ENCODE measurements at regions not wholly inside any gene's neighbourhood (a gene's known extent, or its start where the extent isn't known, plus 50 kb on each side); places are given as distances from the start of the nearest gene placed in this dataset.

GRCh38 chr11:121899520-121899919, 216.5 kb downstream of the BLID start:
- TF ChIP-seq, protein P1, sequence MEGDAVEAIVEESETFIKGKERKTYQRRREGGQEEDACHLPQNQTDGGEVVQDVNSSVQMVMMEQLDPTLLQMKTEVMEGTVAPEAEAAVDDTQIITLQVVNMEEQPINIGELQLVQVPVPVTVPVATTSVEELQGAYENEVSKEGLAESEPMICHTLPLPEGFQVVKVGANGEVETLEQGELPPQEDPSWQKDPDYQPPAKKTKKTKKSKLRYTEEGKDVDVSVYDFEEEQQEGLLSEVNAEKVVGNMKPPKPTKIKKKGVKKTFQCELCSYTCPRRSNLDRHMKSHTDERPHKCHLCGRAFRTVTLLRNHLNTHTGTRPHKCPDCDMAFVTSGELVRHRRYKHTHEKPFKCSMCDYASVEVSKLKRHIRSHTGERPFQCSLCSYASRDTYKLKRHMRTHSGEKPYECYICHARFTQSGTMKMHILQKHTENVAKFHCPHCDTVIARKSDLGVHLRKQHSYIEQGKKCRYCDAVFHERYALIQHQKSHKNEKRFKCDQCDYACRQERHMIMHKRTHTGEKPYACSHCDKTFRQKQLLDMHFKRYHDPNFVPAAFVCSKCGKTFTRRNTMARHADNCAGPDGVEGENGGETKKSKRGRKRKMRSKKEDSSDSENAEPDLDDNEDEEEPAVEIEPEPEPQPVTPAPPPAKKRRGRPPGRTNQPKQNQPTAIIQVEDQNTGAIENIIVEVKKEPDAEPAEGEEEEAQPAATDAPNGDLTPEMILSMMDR (IDR thresholded peaks at IDR 0.05; ENCODE audit: low read length, missing control alignments), result no peak
- no peak overlapping the region for H3K4me3 ChIP-seq (replicated peaks; ENCODE audit: low read depth, low read length)
- no peak for DNase-seq (ENCODE audit: low read depth)

- no peak overlapping the region for H3K4me3 ChIP-seq (replicated peaks; ENCODE audit: low read depth, low read length)
- no peak for DNase-seq (ENCODE audit: low read depth)
- TF ChIP-seq, protein P1 (IDR thresholded peaks at IDR 0.05; ENCODE audit: low read length, missing control alignments), result no peak
Observed at GRCh38 chr11:121898903-121899302, 217.1 kb downstream of the BLID start.

DNA sequence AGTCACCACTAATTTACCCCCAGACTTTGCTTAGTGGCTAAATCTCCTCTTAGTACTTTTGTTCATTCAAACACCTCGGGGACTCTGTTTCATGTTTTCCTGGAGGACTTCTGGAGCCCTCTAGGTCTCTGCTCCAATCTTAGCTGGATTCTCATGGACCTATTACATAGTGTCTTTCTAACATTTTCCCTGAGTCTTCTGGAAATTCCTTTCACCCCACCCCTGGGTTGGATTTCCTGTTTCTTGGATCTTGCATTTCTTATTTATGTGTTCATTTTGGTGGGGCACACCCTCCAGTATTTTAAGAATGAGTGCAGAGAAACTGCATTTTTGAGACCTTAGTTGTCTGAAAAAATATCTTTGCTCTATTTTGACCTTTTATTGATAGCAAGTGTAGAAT, 220.1 kb downstream of the BLID start:
- no peak overlapping the region for H3K4me3 ChIP-seq (replicated peaks; ENCODE audit: low read depth, low read length)
- DNase-seq (ENCODE audit: low read depth), result peak; percentile 63
- TF ChIP-seq, protein P1 (IDR thresholded peaks at IDR 0.05; ENCODE audit: low read length, missing control alignments), result no peak

DNA sequence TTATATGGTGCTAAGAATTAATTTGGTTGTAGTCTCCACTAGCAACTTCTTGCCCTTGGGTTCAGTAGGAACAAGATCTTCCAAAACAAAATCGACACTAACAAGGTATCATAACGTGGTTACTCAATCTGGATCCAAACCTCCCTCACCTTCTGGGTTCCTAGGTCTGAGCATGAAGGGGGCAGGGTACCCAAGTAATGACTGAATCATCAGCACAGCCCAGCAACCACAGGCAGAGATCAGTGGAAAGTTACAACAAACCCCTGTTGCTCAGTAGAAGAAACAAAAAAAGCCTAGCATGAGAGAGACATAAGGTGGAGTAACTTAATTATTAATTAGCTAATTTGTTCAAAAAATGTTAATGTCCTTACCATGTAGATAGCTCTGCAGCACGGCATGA, 221.4 kb downstream of the BLID start:
- TF ChIP-seq, protein P1 (IDR thresholded peaks at IDR 0.05; ENCODE audit: low read length, missing control alignments), result no peak
- H3K4me3 ChIP-seq (replicated peaks; ENCODE audit: low read depth, low read length), result no peak overlapping the region
- no peak for DNase-seq (ENCODE audit: low read depth)

- no peak overlapping the region for H3K4me3 ChIP-seq (replicated peaks; ENCODE audit: low read depth, low read length)
- peak; percentile 60 for DNase-seq (ENCODE audit: low read depth)
- TF ChIP-seq, protein P1 (IDR thresholded peaks at IDR 0.05; ENCODE audit: low read length, missing control alignments), result no peak
Observed at GRCh38 chr11:121892863-121893262, 223.2 kb downstream of the BLID start.

DNA sequence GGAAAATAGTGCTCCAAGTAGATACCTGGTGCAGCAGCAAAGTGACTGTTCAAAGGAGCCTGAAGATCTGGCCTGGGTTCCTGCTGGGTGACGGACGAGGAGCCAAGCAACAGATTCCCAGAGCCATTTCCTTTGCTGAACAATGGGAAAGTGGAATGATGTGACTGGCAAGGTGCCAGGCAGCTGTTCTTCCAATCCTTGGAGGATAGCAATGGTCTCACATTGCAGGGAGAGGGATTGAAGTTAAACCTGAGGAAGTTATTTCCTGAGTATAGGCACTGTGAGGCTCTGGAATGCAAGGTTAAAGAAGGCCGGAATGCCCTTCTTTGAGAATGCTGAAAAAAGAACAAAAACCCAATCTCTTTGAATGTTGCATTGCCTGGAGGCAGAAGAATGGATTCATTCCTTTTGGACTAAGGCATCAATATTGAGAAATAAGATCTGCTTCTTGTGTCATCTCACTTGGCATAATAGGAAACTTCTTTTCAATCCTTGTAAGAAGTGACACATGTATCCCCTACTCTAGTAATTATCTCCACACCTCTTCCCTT, 223.8 kb downstream of the BLID start:
- TF ChIP-seq, protein P1 (IDR thresholded peaks at IDR 0.05; ENCODE audit: low read length, missing control alignments), result no peak
- DNase-seq (ENCODE audit: low read depth), result peak; percentile 93
- no peak overlapping the region for H3K4me3 ChIP-seq (replicated peaks; ENCODE audit: low read depth, low read length)

GRCh38 chr11:121890946-121891515, 225.0 kb downstream of the BLID start:
- H3K4me3 ChIP-seq (replicated peaks; ENCODE audit: low read depth, low read length), result no peak overlapping the region
- no peak for DNase-seq (ENCODE audit: low read depth)
- TF ChIP-seq, protein P1 (IDR thresholded peaks at IDR 0.05; ENCODE audit: low read length, missing control alignments), result no peak
